Stimulated activated CD4-positive, alpha-beta T cell treated with anti-CD3 and anti-CD28 coated beads, Interleukin-2, amount 100 ng/mL, for 24 hours (primary cell): ENCODE measurements at regions not wholly inside any gene's neighbourhood (a gene's known extent, or its start where the extent isn't known, plus 50 kb on each side); places are given as distances from the start of the nearest gene placed in this dataset.

Source experiments
- DNase-seq, 2 donors: peaks; one replicate each; pipeline ENCODE4 v3.0.0-alpha.2; 2020

DNA sequence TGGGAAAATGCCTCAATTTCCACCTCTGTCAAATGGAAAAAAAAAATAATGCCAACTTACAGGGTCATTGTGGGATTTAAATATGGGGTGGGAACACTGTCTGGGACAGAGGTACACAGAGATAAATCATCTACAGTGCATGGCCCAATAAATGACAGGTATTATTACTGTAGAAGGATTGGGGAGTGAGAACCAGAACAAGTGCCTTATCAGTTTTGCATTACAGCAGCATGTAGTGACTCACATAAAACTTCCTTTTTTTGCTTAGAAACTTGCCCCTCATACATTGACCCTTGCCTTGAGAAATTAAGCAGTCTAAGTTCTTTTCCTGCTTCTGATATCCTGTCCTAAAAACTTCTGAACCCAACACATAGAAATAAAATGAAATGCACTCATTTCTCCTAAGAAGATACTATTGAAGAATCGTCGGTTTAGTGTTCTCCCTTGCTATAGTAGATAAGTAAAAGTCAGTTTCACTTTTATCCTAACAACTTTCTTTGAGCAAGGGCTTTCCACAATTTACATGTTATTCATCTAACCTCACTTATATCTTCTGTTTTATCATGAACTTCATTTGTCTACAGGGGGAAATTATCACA is 121.0 kb upstream of the HAAO start:
- DNase-seq = no peak

DNA sequence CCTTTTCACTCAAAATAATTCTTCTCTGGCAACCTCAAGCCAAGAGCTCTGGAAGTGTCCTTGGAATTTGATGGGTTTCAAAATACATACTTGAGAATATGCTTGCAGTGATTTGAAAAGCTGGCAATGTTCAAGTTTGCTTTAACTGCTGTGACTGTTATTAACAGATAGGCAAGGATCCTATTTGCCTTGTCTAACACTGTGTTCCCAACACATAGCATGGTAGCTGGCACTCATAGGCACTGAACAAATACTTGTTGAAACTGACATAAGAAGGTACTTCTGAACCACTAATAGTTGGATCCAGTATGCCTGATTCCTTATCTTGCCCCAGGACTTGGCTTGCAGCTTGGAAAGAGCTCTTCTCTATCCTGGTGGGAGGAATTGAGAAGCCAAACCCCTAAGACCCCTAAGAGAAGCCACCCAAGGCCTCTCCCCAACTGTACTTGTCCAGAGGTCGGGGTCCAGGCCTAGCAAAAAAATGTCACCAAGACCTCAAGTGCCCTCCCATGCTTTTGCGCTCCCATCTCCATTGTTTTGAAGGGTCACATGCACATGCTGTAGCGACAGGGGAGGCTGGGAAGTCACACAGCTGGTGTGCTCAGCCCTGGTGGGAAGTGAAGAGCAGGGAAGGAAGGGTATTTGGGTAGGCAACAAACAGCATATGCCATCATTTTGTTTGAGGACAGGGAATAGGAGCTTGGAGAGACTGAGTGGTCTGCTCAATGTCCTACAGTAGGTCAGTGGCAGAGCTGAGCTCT is 118.4 kb upstream of the HAAO start:
- no peak for DNase-seq

DNA sequence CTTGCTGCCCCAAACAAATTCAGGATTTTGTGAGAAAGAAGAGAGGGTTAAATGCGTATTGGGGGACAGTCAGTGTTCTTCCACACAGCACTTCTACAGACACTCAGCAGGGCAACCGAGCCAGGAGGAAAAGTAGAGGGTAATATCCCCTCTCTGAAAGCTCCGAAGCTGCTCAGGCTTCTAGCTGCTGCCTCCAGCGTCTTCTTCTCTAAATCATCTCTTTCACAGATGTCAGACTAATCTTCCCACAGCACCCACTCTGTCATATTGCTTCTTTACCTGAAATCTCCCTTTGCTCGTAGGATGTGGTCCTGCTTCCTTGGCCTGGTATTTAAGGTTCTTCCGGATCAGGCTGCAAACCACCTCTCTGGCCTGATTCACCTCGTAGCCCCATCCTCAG is 117.6 kb upstream of the HAAO start:
- no peak for DNase-seq

- DNase-seq = no peak
Observed at GRCh38 chr2:42908518-42909200, 116.3 kb upstream of the HAAO start.

DNA sequence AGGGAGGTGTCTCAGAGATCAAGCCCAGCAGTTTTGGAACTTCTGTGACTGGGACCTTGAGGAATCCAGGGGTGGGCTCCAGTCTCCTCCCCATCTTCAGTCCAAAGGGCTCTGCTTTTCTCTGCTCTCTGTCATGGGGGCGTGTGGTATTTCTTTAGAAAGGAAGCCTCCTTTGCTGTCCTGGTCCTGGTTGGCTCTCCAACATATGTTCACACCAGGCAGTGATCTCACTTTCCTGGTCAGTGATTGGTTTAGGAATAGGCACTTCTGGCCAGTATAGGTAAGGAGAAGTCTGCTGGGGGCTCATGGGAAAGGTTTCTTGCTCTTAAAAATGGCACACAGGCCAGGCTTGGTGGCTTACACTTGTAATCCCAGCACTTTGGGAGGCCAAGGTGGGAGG is 115.5 kb upstream of the HAAO start:
- DNase-seq = no peak

DNA sequence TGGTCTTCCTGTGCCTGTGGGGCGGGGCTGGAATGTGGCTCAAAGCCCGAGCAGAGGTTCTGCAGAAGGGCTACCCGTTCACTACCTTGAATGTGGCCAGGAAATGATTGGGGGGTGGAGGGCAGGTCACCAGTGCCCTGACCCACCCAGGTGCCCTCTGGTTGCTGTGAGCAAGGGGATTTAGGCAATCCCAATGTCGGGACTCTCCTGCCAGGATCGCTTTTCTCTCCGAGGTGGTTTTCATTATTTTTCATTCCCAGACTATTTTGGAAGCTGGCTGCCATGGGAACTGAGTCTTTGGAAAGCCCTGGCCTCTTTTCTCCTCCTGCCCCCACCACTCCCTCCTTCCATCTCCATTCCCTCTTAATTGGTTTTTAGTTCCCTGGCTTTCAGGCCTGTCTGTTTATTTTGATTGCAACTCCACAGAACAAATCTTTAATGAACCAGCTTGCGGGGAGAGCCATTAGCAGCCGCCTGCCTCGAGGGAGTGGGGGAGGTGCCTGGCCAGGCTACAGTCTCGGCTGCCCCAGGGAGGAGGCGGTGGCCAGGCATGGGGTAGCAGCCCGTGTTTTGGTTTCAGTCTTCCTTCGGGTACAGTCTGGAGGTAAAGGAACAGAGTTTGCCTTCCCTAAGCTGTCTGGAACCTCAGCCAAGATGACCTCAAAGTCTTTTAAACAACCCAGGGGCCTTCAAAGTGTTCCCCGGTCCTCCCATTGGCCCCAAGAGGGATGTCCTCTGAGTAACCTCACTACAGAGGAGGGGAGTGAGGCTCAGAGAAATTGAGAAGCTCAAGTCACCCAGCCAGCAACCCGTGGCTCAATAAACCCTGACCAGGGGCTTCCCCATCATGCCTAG is 114.4 kb upstream of the HAAO start:
- DNase-seq = no peak

GRCh38 chr2:42906111-42906556 is 113.8 kb upstream of the HAAO start:
- no peak for DNase-seq

DNA sequence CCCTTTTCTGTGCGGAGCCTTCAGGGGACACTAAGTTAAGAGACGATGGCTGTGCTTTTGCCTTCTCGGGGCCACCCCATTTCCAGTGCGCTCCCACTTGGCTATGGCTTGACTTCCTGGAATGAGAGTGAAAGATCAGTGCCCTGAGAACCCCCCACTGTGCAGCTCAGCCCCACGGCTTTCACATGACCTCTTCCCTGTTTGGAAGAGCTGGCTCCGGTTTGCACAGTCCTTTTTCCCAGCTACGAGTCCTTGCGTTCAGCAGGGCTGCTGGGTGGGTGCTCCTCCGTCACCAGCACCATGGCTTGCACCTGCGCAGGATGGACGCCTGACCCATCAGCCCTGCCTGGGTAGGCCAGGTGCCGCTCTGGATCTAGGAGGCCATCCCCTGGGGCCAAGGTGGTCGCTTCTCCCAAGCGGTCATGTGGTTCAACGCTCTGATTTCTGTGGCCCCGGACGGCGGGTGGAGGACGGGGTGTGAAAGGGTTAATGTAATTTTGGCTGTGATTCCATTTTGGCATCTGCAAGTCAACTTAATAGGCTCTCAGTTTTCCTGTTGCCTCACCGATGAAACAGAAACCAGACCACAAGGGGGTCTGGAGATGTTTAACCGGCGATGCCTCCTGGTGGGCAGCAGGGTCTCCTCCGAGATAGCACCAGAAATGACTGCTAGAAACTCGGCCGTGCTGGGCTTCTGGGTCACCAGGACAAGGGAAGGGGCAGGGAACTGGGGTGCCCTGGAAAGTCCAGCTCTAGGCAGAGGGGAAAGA is 113.1 kb upstream of the HAAO start:
- no peak for DNase-seq

- no peak for DNase-seq
Observed at GRCh38 chr2:42904576-42904876, 112.1 kb upstream of the HAAO start.

- DNase-seq = no peak
Observed at GRCh38 chr2:42903821-42904575, 111.6 kb upstream of the HAAO start.

GRCh38 chr2:42902939-42903709 is 110.7 kb upstream of the HAAO start:
- no peak for DNase-seq

DNA sequence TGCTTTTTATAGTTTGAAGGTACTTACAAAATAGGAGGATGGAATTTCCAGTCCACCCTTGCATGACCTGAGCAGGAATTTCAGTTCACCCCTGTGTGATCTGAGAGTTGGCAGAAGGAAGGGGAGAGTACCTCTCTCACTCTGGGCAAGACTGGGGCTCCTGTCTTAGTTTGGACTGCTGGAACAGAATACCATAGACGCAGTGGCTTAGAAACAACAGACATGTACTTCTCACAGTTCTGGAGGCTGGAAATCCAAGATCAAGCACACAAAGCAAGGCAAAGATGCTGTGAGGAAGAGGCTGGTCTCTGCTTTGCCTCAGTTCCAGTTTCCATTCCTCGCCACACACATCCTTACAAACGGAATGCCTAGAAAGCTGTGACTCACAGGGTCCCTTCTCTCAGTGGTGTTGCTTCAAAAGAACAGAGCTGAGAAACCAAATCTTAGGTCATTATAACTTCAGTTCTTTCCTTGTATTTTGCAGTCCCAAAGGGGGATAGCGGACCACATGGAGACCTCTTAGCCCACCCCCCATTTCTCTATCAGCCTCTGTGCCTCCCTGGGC is 108.8 kb upstream of the HAAO start:
- no peak for DNase-seq

DNA sequence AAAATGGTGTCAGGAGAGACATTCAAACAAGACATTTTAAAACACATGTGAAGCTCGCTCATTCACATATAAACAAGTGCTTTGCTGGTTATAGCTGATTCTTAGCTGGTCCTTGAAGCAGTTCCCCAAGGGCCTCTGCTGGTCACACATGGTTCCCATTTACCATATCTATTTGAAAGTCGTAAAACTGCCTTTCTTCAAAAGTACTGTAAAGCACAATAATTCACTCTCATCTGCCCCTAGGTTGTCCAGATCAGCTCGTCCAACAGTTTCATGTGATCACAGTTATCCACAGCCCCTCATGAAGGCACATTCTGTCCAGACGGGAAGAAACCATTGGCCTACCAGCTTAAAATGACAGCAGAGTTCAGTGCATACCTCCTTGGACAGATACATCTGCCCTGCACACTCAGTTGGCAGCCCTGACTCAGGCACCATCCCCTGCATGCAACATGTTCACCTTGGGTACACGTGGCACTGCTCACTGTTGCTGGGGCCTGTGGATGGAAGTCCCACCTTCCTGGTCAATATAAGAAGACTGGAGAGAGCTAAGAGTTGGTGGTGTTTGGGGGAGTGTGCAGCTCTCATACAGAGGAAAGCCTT is 108.0 kb upstream of the HAAO start:
- DNase-seq = no peak

DNA sequence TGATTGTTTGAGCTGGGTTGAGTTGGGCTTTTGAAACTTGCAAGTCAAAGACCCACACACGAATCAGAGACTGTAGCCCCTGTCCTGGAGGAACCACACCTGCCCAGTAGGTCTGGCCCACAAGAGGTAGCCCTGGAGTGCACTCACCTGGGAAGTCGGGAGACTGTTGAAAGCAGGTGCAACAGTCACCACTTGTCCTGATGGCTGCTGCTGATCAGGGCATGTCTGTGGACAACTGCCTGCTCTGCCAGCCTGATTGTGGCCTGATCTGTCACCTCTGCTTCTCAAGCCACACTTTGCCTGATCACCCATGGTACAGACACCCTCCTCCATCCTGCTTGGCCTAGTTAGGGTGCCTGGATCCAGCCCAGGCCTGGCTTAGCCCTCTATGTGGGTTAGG is 105.0 kb upstream of the HAAO start:
- no peak for DNase-seq

DNA sequence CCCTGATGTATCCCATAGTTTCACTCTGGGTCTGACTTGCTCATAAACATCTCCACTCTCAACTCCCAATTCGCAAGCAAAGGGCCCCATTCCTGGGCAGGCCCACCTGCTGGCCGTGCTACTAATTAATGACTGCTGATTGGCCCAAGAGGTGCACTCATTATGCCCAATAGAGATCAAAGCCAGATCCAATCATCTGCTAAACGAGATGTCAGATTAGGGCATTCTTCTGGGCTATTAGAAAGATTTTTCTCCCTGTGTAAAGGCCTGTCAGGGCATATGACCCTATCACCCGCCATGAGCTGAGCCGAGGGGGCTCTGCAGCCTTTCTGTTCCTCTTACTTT is 103.4 kb upstream of the HAAO start:
- DNase-seq = no peak

GRCh38 chr2:42895134-42895790 is 102.9 kb upstream of the HAAO start:
- DNase-seq = no peak

DNA sequence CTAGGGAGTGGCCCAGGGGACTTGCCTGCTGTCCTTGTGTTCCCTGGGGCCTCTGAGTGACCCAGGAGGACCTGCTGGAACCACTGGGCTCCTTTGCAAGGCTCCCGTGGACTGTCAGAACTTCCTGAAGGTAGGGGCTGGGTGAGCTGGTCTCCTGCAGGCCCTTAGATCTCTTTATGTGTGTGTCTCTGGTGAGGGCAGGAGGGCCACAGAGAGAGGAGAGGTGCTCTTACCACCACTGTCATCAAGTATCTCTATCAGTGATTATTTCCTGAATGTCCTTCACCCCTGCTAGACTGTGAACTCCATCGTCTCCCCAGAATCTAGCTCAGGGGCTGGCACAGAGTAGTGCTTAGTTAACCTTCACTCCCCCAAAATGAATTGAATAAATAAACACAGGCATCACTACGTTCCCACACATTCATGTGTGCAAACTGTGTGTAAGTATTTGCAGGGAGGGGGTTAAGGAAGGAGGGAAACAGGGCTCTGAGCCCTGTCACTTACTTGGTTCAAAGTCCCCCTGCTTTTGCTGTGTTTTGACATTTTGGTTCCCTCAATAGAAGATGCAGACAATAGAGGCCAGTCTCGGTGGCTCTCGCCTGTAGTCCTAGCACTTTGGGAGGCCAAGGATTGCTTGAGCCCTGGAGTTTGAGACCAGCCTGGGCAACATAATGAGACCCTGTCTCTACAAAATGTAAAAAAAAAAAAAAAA is 100.8 kb upstream of the HAAO start:
- DNase-seq = no peak

DNA sequence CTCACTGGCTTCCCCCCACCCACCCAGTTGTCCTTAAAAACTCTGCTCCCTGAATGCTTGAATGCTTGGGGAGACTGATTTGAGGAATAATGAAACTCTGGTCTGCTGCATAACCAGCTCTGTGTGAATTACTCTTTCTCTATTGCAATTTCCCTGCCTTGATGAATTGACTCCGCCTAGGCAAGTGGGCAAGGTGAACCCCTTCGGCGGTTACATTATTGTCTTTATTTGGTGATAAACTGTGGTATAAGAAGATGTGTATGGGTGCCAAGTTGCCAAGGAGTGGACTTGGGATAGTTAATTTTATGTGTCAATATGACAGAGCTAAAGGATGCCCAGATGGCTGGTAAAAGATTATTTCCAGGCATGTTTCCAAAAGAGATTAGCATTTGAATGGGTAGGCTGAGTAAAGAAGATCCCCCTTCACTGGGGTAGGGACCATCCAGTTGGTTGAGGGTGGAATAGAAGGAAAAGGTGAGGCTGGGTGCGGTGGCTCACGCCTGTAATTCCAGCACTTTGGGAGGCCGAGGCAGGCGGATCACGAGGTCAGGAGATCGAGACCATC is 98.5 kb upstream of the HAAO start:
- DNase-seq = no peak
